HepG2 (cell line): ENCODE measurements at regions not wholly inside any gene's neighbourhood (a gene's known extent, or its start where the extent isn't known, plus 50 kb on each side); places are given as distances from the start of the nearest gene placed in this dataset.

Experiments
- ATAC-seq: fragments of 200-7000 bp; cut with Tn5 transposase; 3 replicates; pipeline ENCODE4 v1.9.1; 2020; ENCODE audit warnings: mild to moderate bottlenecking, moderate library complexity
- BruUV-seq: library from RNA; stranded (reverse); fragments of 400-500 nt; replicated peaks from 2 replicates; lab custom pipeline; 2021; lab: Mats Ljungman, UMichigan
- CTCF ChIA-PET: fragments of 300-600 bp; formaldehyde crosslinking; extraction: SDS; loops from one replicate; lab custom pipeline; 2021; ENCODE audit warnings: low total read pairs, inconsistent platforms, low intra/inter-chr PET ratio; lab: Yijun Ruan, JAX
- POLR2A ChIA-PET: fragments of 350-600 bp; sonication (Branson Sonifier 250); formaldehyde crosslinking; loops from one replicate; lab custom pipeline; 2020; ENCODE audit warnings: antibody characterized with exemption, inconsistent platforms; lab: Yijun Ruan, JAX
- DNase-seq: peaks from one replicate; pipeline ENCODE4 v3.0.0-alpha.2; 2015; ENCODE audit warnings: low spot score
- FAIRE-seq: peaks from 3 replicates; lab custom pipeline; 2011; peaks lifted over from hg19 to GRCh38; lab: Jason Lieb, UNC
- H2AFZ ChIP-seq: one replicate; pipeline ENCODE4 v1.6.1; 2011; ENCODE audit warnings: low read length, inconsistent platforms
- H3K27ac ChIP-seq: fragments of 300-600 bp; 3 replicates; pipeline ENCODE4 v1.8.0; 2011; ENCODE audit warnings: mixed run types, mild to moderate bottlenecking, mixed read lengths, low read length, inconsistent platforms; ENCODE audit not compliant: insufficient read depth; ENCODE audit errors: extremely low read length
- H3K27me3 ChIP-seq, 2 experiments: fragments of 200-600 bp in 1 of 2; 2 replicates in 1 of 2; 3 replicates in 1 of 2; pipeline versions ENCODE4 v1.6.0 to v1.8.0; 2011; ENCODE audit warnings: low read length in 2 of 2, mild to moderate bottlenecking in 2 of 2, moderate library complexity in 2 of 2, inconsistent platforms in 1 of 2; ENCODE audit not compliant: insufficient read depth in 2 of 2, control insufficient read depth in 1 of 2
- H3K36me3 ChIP-seq, 2 experiments: fragments of 200-600 bp in 1 of 2; replicated peaks in 1 of 2; 2 replicates in 1 of 2; 3 replicates in 1 of 2; pipeline versions ENCODE4 v1.5.1 to v1.8.0; 2011; ENCODE audit warnings: low read length in 2 of 2, inconsistent platforms in 1 of 2; ENCODE audit not compliant: insufficient read depth in 2 of 2, control insufficient read depth in 1 of 2
- H3K4me1 ChIP-seq: 2 replicates; pipeline ENCODE4 v1.5.1; 2012; ENCODE audit warnings: low read length, inconsistent platforms; ENCODE audit not compliant: insufficient read depth
- H3K4me2 ChIP-seq: 2 replicates; pipeline ENCODE4 v1.6.0; 2011; ENCODE audit warnings: low read depth, low read length, inconsistent platforms
- H3K4me3 ChIP-seq, 3 experiments: fragments of 200-600 bp in 1 of 3; sonication (generic), shearing (Covaris generic) in 1 of 3; replicated peaks in 1 of 3; 2 replicates each; pipeline ENCODE4 v1.5.1; 2011 to 2016; ENCODE audit warnings: low read length in 3 of 3, inconsistent platforms in 2 of 3, low read depth in 2 of 3, mild to moderate bottlenecking in 2 of 3, control low read depth in 1 of 3, mixed read lengths in 1 of 3; ENCODE audit not compliant: insufficient read depth in 1 of 3
- H3K79me2 ChIP-seq: one replicate; pipeline ENCODE4 v1.6.1; 2011; ENCODE audit warnings: low read length, inconsistent platforms; ENCODE audit not compliant: insufficient read depth
- H3K9ac ChIP-seq: 2 replicates; pipeline ENCODE4 v1.6.0; 2011; ENCODE audit warnings: mild to moderate bottlenecking, low read depth, low read length, inconsistent platforms; ENCODE audit not compliant: insufficient read depth
- H3K9me3 ChIP-seq: 2 replicates; pipeline ENCODE4 v1.5.1; 2012; ENCODE audit warnings: mild to moderate bottlenecking, low read length
- H4K20me1 ChIP-seq: 2 replicates; pipeline ENCODE4 v1.6.0; 2011; ENCODE audit warnings: inconsistent platforms, mild to moderate bottlenecking, low read length, moderate library complexity; ENCODE audit not compliant: insufficient read depth
- CHCHD3 ChIP-seq: sonication (generic); formaldehyde crosslinking; IDR thresholded peaks from 2 replicates; pipeline ENCODE4 v1.8.0; 2022; ENCODE audit warnings: mild to moderate bottlenecking, missing genetic modification reagents, moderate library complexity
- DRAP1 ChIP-seq: IDR thresholded peaks from 2 replicates; pipeline ENCODE4 v1.6.1; 2016; ENCODE audit warnings: missing genetic modification reagents, missing compliant biosample characterization
- ETV6 ChIP-seq: sonication (generic); formaldehyde crosslinking; conservative IDR thresholded peaks from 2 replicates; pipeline ENCODE4 v1.4.0; 2020; ENCODE audit warnings: missing genetic modification reagents
- GRHL1 ChIP-seq: sonication (generic); formaldehyde crosslinking; conservative IDR thresholded peaks from 2 replicates; pipeline ENCODE4 v1.8.0; 2022; ENCODE audit warnings: missing genetic modification reagents
- KLF16 ChIP-seq, 2 experiments: sonication (generic) in 1 of 2; formaldehyde crosslinking in 1 of 2; IDR thresholded peaks; 2 replicates each; pipeline versions ENCODE4 v1.6.1 to v1.8.0; 2016 to 2023; ENCODE audit warnings: missing genetic modification reagents in 2 of 2, missing compliant biosample characterization in 1 of 2
- KMT2B ChIP-seq: IDR thresholded peaks from 2 replicates; pipeline ENCODE4 v1.6.1; 2016; ENCODE audit warnings: missing genetic modification reagents, missing compliant biosample characterization
- MIER2 ChIP-seq: IDR thresholded peaks from 2 replicates; pipeline ENCODE4 v1.6.1; 2016; ENCODE audit warnings: missing biosample characterization, missing genetic modification reagents
- NFE2L1 ChIP-seq: sonication (generic); formaldehyde crosslinking; IDR thresholded peaks from 2 replicates; pipeline ENCODE4 v1.4.0; 2020; ENCODE audit warnings: missing genetic modification reagents, mild to moderate bottlenecking, borderline replicate concordance
- POLR2AphosphoS5 ChIP-seq: IDR thresholded peaks from 2 replicates; pipeline ENCODE4 v1.6.1; 2012; ENCODE audit warnings: low read depth, low read length
- RARG ChIP-seq: sonication (generic); formaldehyde crosslinking; IDR thresholded peaks from 2 replicates; pipeline ENCODE4 v1.4.0; 2020; ENCODE audit warnings: low read depth, mild to moderate bottlenecking, missing genetic modification reagents
- REST ChIP-seq, 2 experiments: IDR thresholded peaks; 2 replicates each; pipeline ENCODE4 v1.6.1; 2011 to 2012; ENCODE audit warnings: low read length in 2 of 2, borderline replicate concordance in 1 of 2, low read depth in 1 of 2, mild to moderate bottlenecking in 1 of 2, moderate library complexity in 1 of 2
- SMAD1 ChIP-seq: sonication (generic); formaldehyde crosslinking; IDR thresholded peaks from 2 replicates; pipeline ENCODE4 v1.4.0; 2020; ENCODE audit warnings: missing genetic modification reagents, low read depth, mild to moderate bottlenecking, borderline replicate concordance
- YEATS2 ChIP-seq: sonication (generic); formaldehyde crosslinking; IDR thresholded peaks from 2 replicates; pipeline ENCODE4 v1.4.0; 2020; ENCODE audit warnings: missing genetic modification reagents, borderline replicate concordance
- ZNF138 ChIP-seq: sonication (generic); formaldehyde crosslinking; IDR thresholded peaks from 2 replicates; pipeline ENCODE4 v1.5.0; 2020; ENCODE audit warnings: mild to moderate bottlenecking, low read depth, missing genetic modification reagents
- ZNF260 ChIP-seq: sonication (generic); formaldehyde crosslinking; IDR thresholded peaks from 2 replicates; pipeline ENCODE4 v1.4.0; 2020; ENCODE audit warnings: missing genetic modification reagents, low read depth, mild to moderate bottlenecking, borderline replicate concordance
- ZNF362 ChIP-seq: sonication (generic); formaldehyde crosslinking; IDR thresholded peaks from 2 replicates; pipeline ENCODE4 v1.4.0; 2020; ENCODE audit warnings: missing genetic modification reagents, mild to moderate bottlenecking, borderline replicate concordance
- ZNF550 ChIP-seq: sonication (generic); formaldehyde crosslinking; IDR thresholded peaks from 2 replicates; pipeline ENCODE4 v1.4.0; 2020; ENCODE audit warnings: mild to moderate bottlenecking, missing genetic modification reagents, borderline replicate concordance
- ZNF7 ChIP-seq: IDR thresholded peaks from 2 replicates; pipeline ENCODE4 v1.6.1; 2016; ENCODE audit warnings: missing biosample characterization, missing genetic modification reagents
- WGBS: methylation state at CpG from one replicate; pipeline ENCODE4 v1.1.6; 2017; ENCODE audit warnings: low lambda C conversion rate; 5-methylcytosine and 5-hydroxymethylcytosine counted together
- in situ Hi-C: cut with HindIII; loops from 2 replicates; pipeline ENCODE4 v1.10.0; 2017; ENCODE audit warnings: low pct_unique_long_range_greater_than_20kb; ENCODE audit not compliant: extremely low pct_ligation_motif_present
- intact Hi-C: fragments of 100-400 bp; cut with micrococcal nuclease; formaldehyde crosslinking; loops from one replicate; pipeline ENCODE4 v1.10.0; 2022; ENCODE audit not compliant: unreplicated experiment

GRCh38 chr20:58088105-58088504 is 140.3 kb downstream of the ANKRD60 start (continued):
- TF ChIP-seq REST (IDR thresholded peaks at IDR 0.05; ENCODE audit: borderline replicate concordance in 1 of 2, low read depth in 1 of 2, low read length in 2 of 2) (peak; percentile 17 to 79), RARG (CRISPR knock-in tag) (no peak), ZNF550 (no peak), NFE2L1 (no peak), ZNF7 (CRISPR knock-in tag) (no peak), POLR2AphosphoS5 (no peak), MIER2 (CRISPR knock-in tag) (peak; percentile 52; the same call in 1 of the 2 replicates)

GRCh38 chr20:58087562-58087858 is 140.9 kb downstream of the ANKRD60 start:
- WGBS = 10% methylated on average over 4 of the region's 4 CpGs
- TF ChIP-seq SMAD1 (CRISPR knock-in tag) (no peak), ZNF362 (no peak), ZNF260 (CRISPR knock-in tag) (no peak), ETV6 (CRISPR knock-in tag) (no peak), KMT2B (CRISPR knock-in tag) (no peak), ZNF138 (CRISPR knock-in tag) (no peak), YEATS2 (CRISPR knock-in tag) (no peak), KLF16 (CRISPR knock-in tag; IDR thresholded peaks at IDR 0.05) (no peak), CHCHD3 (CRISPR knock-in tag) (no peak), GRHL1 (CRISPR knock-in tag) (no peak), DRAP1 (CRISPR knock-in tag) (no peak)

More at GRCh38 chr20:58087562-58087858, 140.9 kb downstream of the ANKRD60 start:
- H3K4me1 ChIP-seq = no peaks in the 10 kb centered on the region
- no peak overlapping the region for H3K9ac ChIP-seq
- in situ Hi-C loops (loop anchor here (5.0 kb wide), 1 partner anchor 430 kb away; no protein-coding TSS in a partner anchor), intact Hi-C loops (loop anchor here (1.0 to 5.0 kb wide), 2 partner anchors 433 to 575 kb away; no protein-coding TSS in a partner anchor)
- H4K20me1 ChIP-seq = no peaks in the 10 kb centered on the region
- H3K27ac ChIP-seq = no peak overlapping the region
- H3K36me3 ChIP-seq = no peaks in the 10 kb centered on the region
- no peak overlapping the region for H3K4me3 ChIP-seq
- ATAC-seq = no peak
- no peak for FAIRE-seq
- no peak overlapping the region for H3K4me2 ChIP-seq
- no peaks in the 10 kb centered on the region for H3K79me2 ChIP-seq
- H3K27me3 ChIP-seq = peaks cover 2 to 25% of the 10 kb centered on the region in 2 experiments; a peak in 2 of 5 replicates
- no peak for DNase-seq
- no peaks in the 10 kb centered on the region for H3K9me3 ChIP-seq
- ChIA-PET CTCF (interaction anchor here (0.8 to 2.2 kb wide), 4 partner anchors 123 to 490 kb away, joined by 3 to 20 read pairs (median 3); no protein-coding TSS in a partner anchor), POLR2A (no interaction called here)
- BruUV-seq = no TSS peak
- H2AFZ ChIP-seq = no peak overlapping the region
